ENCODE measurements at regions not wholly inside any gene's neighbourhood (a gene's known extent, or its start where the extent isn't known, plus 50 kb on each side); places are given as distances from the start of the nearest gene placed in this dataset.

- no peak for DNase-seq
Measured at GRCh38 chr5:114266374-114266773, 95.5 kb upstream of the KCNN2 start.

- DNase-seq, result peak; percentile 20
Measured at GRCh38 chr5:114296191-114296590, 65.7 kb upstream of the KCNN2 start.

- no peak for DNase-seq
Measured at GRCh38 chr5:114297915-114298314, 64.0 kb upstream of the KCNN2 start.

GRCh38 chr5:114305402-114306207 lies 56.3 kb upstream of the KCNN2 start:
- peak; percentile 62 for DNase-seq

- DNase-seq, result no peak
Measured at GRCh38 chr5:114308017-114308416, 53.9 kb upstream of the KCNN2 start.

- DNase-seq, result no peak
Measured at GRCh38 chr5:114308508-114308907, 53.4 kb upstream of the KCNN2 start.

GRCh38 chr5:114310666-114311065 lies 51.2 kb upstream of the KCNN2 start:
- DNase-seq, result no peak

GRCh38 chr5:114311281-114311680 lies 50.6 kb upstream of the KCNN2 start:
- DNase-seq, result no peak

- no peak for DNase-seq
Measured at GRCh38 chr5:114311968-114312367, 49.9 kb upstream of the KCNN2 start.

Measured in fibroblast of skin of back (primary cell).